ENCODE measurements at regions not wholly inside any gene's neighbourhood (a gene's known extent, or its start where the extent isn't known, plus 50 kb on each side); places are given as distances from the start of the nearest gene placed in this dataset.

DNA sequence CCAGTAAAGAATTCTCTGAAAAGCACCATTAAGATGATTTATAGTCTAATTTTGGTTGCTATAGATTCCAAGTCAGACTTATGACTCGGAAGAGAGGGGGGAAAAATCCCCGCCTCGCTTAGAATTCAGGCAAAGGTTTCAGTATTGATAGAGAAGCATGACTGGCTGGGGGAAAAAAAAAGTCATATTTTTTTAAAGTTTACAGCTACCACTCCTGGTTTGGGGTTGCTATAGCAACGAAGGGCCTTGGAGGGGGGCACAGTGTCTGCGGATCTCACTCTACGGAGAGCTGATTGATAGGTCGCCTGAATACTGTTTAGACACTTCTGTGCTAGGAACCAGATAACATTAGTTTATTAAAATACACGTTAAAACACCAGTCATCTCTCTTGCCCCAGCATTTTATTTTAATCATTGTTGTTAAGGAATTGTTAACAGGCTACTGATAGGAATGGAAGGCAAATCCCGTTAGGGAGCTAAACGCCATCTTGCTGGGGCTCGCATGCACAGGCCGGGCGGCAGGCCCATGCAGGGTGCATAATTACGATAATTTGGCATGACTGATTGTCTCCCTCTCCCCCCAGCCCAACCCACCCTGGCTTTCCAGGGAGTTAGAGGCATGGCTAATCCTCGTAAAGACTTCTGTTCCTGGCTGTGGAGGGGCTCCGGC, 380.0 kb upstream of the XYLT1 start:
- ATAC-seq, result no peak
- TF ChIP-seq, protein P1, sequence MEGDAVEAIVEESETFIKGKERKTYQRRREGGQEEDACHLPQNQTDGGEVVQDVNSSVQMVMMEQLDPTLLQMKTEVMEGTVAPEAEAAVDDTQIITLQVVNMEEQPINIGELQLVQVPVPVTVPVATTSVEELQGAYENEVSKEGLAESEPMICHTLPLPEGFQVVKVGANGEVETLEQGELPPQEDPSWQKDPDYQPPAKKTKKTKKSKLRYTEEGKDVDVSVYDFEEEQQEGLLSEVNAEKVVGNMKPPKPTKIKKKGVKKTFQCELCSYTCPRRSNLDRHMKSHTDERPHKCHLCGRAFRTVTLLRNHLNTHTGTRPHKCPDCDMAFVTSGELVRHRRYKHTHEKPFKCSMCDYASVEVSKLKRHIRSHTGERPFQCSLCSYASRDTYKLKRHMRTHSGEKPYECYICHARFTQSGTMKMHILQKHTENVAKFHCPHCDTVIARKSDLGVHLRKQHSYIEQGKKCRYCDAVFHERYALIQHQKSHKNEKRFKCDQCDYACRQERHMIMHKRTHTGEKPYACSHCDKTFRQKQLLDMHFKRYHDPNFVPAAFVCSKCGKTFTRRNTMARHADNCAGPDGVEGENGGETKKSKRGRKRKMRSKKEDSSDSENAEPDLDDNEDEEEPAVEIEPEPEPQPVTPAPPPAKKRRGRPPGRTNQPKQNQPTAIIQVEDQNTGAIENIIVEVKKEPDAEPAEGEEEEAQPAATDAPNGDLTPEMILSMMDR (IDR thresholded peaks at IDR 0.05), result no peak
- TF ChIP-seq EP300 (IDR thresholded peaks at IDR 0.05), result no peak
- no peak for TF ChIP-seq POLR2AphosphoS5 (IDR thresholded peaks at IDR 0.05)
- TF ChIP-seq POLR2A (IDR thresholded peaks at IDR 0.05), result no peak
- 23 to 37% methylated on average over 10 to 12 of the region's 16 CpGs for WGBS, 2 donors (ENCODE audit: low coverage in 1 of 2)
- no peak overlapping the region for H3K27ac ChIP-seq
- no peak overlapping the region for H3K4me3 ChIP-seq
- no peaks in the 10 kb centered on the region for H3K4me1 ChIP-seq
- H3K9me3 ChIP-seq, result no peaks in the 10 kb centered on the region
- H3K36me3 ChIP-seq, result no peaks in the 10 kb centered on the region
- peaks cover 5% of the 10 kb centered on the region for H3K27me3 ChIP-seq

DNA sequence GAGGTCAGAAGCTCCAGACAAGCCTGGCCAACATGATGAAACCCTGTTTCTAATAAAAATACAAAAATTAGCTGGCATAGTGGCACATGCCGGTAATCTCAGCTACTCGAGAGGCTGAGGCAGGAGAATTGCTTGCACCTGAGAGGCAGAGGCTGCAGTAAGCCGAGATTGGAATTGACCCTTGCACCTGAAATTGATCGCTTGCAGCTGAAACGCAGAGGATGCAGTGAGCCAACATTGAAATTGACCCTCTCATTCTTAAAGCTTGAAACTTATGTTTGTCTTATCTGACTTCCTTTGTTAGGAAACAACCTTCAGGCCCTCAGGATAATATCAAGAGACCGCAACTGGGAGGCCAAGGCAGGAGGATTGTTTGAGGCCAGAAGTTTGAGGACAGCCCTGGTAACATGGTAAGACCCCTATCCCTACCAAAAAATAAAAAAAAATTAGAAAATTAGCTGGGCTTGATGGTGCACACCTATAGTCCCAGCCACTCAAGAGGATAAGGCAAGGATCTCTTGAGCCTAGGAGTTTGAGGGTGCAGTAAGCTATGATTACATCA, 376.6 kb upstream of the XYLT1 start:
- ATAC-seq, result no peak
- no peaks in the 10 kb centered on the region for H3K4me1 ChIP-seq
- H3K27ac ChIP-seq, result no peak overlapping the region
- WGBS, 2 donors (ENCODE audit: low coverage in 1 of 2), result 91 to 94% methylated on average over 4 to 6 of the region's 6 CpGs
- peaks cover 16% of the 10 kb centered on the region for H3K27me3 ChIP-seq
- no peaks in the 10 kb centered on the region for H3K9me3 ChIP-seq
- no peak overlapping the region for H3K4me3 ChIP-seq
- TF ChIP-seq POLR2AphosphoS5 (IDR thresholded peaks at IDR 0.05), result no peak
- no peak for TF ChIP-seq POLR2A (IDR thresholded peaks at IDR 0.05)
- TF ChIP-seq EP300 (IDR thresholded peaks at IDR 0.05), result no peak
- TF ChIP-seq, protein P1 (IDR thresholded peaks at IDR 0.05), result no peak
- H3K36me3 ChIP-seq, result no peaks in the 10 kb centered on the region

DNA sequence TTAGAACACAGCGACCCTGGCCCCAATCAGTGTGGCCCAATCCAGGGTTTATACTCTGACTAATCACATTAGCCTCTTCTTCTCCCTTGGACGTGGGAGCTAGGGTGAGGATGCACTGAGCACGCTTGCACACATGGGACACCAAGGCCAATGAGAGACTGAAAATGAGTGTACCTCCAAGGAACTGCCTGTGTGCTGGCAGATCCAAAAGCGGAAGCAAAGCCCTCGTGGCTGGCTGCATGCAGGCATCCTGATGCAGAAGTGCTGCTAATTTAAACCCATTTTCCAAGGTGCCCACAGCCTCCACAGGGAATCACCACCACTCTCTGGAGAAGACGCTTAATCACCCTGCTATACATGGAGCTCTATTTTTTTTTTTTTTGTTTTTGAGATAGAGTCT, 375.3 kb upstream of the XYLT1 start:
- no peak for TF ChIP-seq POLR2AphosphoS5 (IDR thresholded peaks at IDR 0.05)
- H3K36me3 ChIP-seq, result no peaks in the 10 kb centered on the region
- no peak for ATAC-seq
- H3K4me1 ChIP-seq, result no peaks in the 10 kb centered on the region
- H3K4me3 ChIP-seq, result no peak overlapping the region
- H3K27me3 ChIP-seq, result peaks cover 20% of the 10 kb centered on the region
- no peak overlapping the region for H3K27ac ChIP-seq
- H3K9me3 ChIP-seq, result no peaks in the 10 kb centered on the region
- WGBS, 2 donors (ENCODE audit: low coverage in 1 of 2), result 83 to 88% methylated on average over 5 to 6 of the region's 6 CpGs

DNA sequence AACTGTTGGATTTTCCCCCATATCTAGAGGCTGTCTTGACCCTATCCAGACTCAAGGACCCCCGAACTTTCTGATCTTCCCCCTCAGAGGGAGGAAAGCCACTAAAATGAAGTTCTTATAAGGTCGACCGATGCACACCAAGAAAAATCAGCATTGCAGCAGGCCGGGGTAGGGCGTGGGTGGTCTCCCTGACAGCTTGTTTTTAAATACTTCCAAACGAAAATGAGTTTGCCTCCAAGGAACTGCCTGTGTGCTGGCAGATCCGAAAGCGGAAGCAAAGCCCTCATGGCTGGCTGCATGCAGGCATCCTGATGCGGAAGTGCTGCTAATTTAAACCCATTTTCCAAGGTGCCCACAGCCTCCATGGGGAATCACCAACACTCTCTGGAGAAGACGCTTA, 374.3 kb upstream of the XYLT1 start:
- Histone ChIP-seq H3K27me3 (peaks cover 24% of the 10 kb centered on the region), H3K36me3 (no peaks in the 10 kb centered on the region), H3K27ac (no peak overlapping the region), H3K4me3 (no peak overlapping the region), H3K9me3 (no peaks in the 10 kb centered on the region), H3K4me1 (no peaks in the 10 kb centered on the region)
- WGBS, 2 donors (ENCODE audit: low coverage in 1 of 2), result 41 to 59% methylated on average over 2 to 7 of the region's 10 CpGs
- ATAC-seq, result no peak
- TF ChIP-seq, protein P1 (IDR thresholded peaks at IDR 0.05), result no peak
- TF ChIP-seq POLR2AphosphoS5 (IDR thresholded peaks at IDR 0.05), result no peak
- TF ChIP-seq POLR2A (IDR thresholded peaks at IDR 0.05), result no peak
- no peak for TF ChIP-seq EP300 (IDR thresholded peaks at IDR 0.05)

DNA sequence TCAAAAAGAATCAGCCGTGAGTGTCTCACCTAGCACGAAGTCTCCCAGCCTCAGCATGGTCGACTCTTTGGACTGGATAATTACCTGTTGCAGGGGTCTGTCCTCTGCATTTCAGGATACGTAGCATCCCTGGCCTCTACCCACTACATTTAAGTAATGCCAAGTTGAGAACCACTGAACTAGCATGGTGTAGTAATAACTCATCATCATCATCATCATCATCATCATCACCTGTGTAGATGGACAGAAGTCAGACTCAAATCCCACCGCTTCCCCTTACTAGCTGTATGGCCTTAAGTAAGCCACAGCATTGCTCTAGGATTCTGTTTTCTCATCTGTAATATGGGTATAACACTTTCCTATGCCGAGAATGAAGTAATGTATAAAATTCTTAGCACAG, 373.1 kb upstream of the XYLT1 start:
- H3K27me3 ChIP-seq, result peaks cover 23% of the 10 kb centered on the region
- no peak overlapping the region for H3K4me3 ChIP-seq
- ATAC-seq, result no peak
- WGBS, 2 donors (ENCODE audit: low coverage in 1 of 2), result 82 to 94% methylated on average over 2 to 4 of the region's 6 CpGs
- no peak overlapping the region for H3K27ac ChIP-seq
- H3K9me3 ChIP-seq, result no peaks in the 10 kb centered on the region
- H3K36me3 ChIP-seq, result no peaks in the 10 kb centered on the region
- no peaks in the 10 kb centered on the region for H3K4me1 ChIP-seq
- TF ChIP-seq POLR2AphosphoS5 (IDR thresholded peaks at IDR 0.05) (no peak), EP300 (IDR thresholded peaks at IDR 0.05) (no peak), POLR2A (IDR thresholded peaks at IDR 0.05) (no peak)
- TF ChIP-seq, protein P1 (IDR thresholded peaks at IDR 0.05), result no peak

Data from gastroesophageal sphincter (tissue), 4 donors.